OCI-LY7 (cell line): ENCODE measurements at regions not wholly inside any gene's neighbourhood (a gene's known extent, or its start where the extent isn't known, plus 50 kb on each side); places are given as distances from the start of the nearest gene placed in this dataset.

ENCODE experiments used
- BruUV-seq: library from RNA; stranded (reverse); fragments of 400-500 nt; replicated peaks from 2 replicates; lab custom pipeline; 2021; lab: Mats Ljungman, UMichigan
- CTCF ChIA-PET: fragments of 300-600 bp; sonication (Branson Sonifier 250); formaldehyde crosslinking; loops from one replicate; lab custom pipeline; 2022; ENCODE audit warnings: antibody characterized with exemption; ENCODE audit not compliant: unreplicated experiment; lab: Charles Lee
- POLR2A ChIA-PET: fragments of 300-600 bp; sonication (Branson Sonifier 250); formaldehyde crosslinking; loops from one replicate; lab custom pipeline; 2022; ENCODE audit warnings: antibody characterized with exemption; lab: Charles Lee
- DNase-seq: peaks from one replicate; pipeline ENCODE4 v3.0.0-alpha.2; 2015; ENCODE audit warnings: low spot score
- H2AFZ ChIP-seq: fragments of 200-600 bp; sonication (generic), shearing (Covaris generic); 2 replicates; pipeline ENCODE4 v1.6.1; 2014; ENCODE audit warnings: mild to moderate bottlenecking, antibody characterized with exemption, low read length, moderate library complexity
- H3K27ac ChIP-seq: fragments of 200-600 bp; sonication (generic); 2 replicates; pipeline ENCODE4 v1.5.1; 2014; ENCODE audit warnings: mixed run types, low read depth, mild to moderate bottlenecking, moderate library complexity, low read length, inconsistent platforms; ENCODE audit not compliant: poor library complexity, severe bottlenecking
- H3K36me3 ChIP-seq: fragments of 200-600 bp; sonication (generic); 2 replicates; pipeline ENCODE4 v1.6.1; 2014; ENCODE audit warnings: mild to moderate bottlenecking, antibody characterized with exemption, low read length, moderate library complexity, mixed read lengths; ENCODE audit not compliant: insufficient read depth
- H3K4me1 ChIP-seq: fragments of 200-600 bp; sonication (generic); 2 replicates; pipeline ENCODE4 v1.5.1; 2014; ENCODE audit warnings: mild to moderate bottlenecking, low read length; ENCODE audit not compliant: insufficient read depth, poor library complexity, severe bottlenecking
- H3K4me2 ChIP-seq: fragments of 200-600 bp; sonication (generic); 2 replicates; pipeline ENCODE4 v1.6.1; 2014; ENCODE audit warnings: mild to moderate bottlenecking, low read length
- H3K4me3 ChIP-seq: fragments of 200-600 bp; sonication (generic); 2 replicates; pipeline ENCODE4 v1.5.1; 2014; ENCODE audit warnings: mild to moderate bottlenecking, low read depth, low read length; ENCODE audit not compliant: poor library complexity, severe bottlenecking
- H3K79me2 ChIP-seq: fragments of 200-600 bp; sonication (generic); 2 replicates; pipeline ENCODE4 v1.6.1; 2016; ENCODE audit warnings: low read depth, mild to moderate bottlenecking, low read length, moderate library complexity, mixed read lengths; ENCODE audit not compliant: insufficient read depth
- H3K9me2 ChIP-seq: fragments of 200-600 bp; sonication (generic); 2 replicates; pipeline ENCODE4 v1.6.1; 2016; ENCODE audit warnings: mild to moderate bottlenecking, low read length, mixed read lengths; ENCODE audit not compliant: insufficient read depth
- H3K9me3 ChIP-seq: fragments of 200-600 bp; sonication (generic); 2 replicates; pipeline ENCODE4 v1.6.1; 2014; ENCODE audit warnings: mild to moderate bottlenecking, mixed run types, low read length, mixed read lengths
- H4K20me1 ChIP-seq: fragments of 200-600 bp; sonication (generic); 2 replicates; pipeline ENCODE4 v1.6.1; 2014; ENCODE audit warnings: mild to moderate bottlenecking, antibody characterized with exemption, low read length, moderate library complexity, mixed read lengths; ENCODE audit not compliant: insufficient read depth
- EZH2phosphoT487 ChIP-seq: fragments of 200-600 bp; sonication (generic); IDR thresholded peaks from 2 replicates; pipeline ENCODE4 v1.6.1; 2018; ENCODE audit warnings: low read depth, borderline replicate concordance, mild to moderate bottlenecking, mixed run types, antibody characterized with exemption, low read length, moderate library complexity, mixed read lengths
- intact Hi-C: fragments of 100-400 bp; cut with micrococcal nuclease; formaldehyde crosslinking; loops from one replicate; pipeline ENCODE4 v1.10.0; 2022; ENCODE audit not compliant: unreplicated experiment
- TF ChIP-seq, protein P1 (sequence below): fragments of 200-600 bp; sonication (generic); conservative IDR thresholded peaks from 2 replicates; pipeline ENCODE4 v1.5.1; 2014; ENCODE audit warnings: mild to moderate bottlenecking, antibody characterized with exemption, low read length, moderate library complexity, mixed read lengths

DNA sequence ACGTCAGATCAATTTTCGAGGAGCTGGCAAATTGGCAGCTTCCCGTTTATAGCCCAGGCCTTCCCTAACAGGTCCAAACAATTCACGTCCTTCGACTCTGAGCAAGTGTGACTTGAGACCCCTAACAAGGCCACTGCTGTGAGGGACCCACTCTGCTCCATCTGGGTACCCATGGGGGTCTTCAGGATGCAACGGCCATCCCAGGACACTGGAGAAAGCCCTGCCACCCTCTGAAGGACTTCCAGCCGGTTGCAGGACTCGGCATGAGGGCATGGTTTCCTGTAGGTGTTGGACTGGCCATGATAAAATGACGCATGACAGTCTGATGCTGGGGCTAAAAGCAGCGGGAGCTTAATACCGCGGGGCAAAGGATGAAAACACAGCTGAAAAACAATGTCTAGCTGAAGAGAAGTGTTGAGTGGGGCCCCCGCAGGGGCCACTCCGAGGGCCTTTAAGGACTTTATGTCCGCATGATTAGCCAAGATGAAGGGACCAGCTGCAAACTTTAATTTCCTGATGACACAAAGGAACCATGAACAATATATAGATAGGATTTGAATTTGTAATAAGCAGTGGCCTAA, 113.3 kb upstream of the ZNF521 start:
- Histone ChIP-seq H4K20me1 (no peaks in the 10 kb centered on the region), H3K4me2 (no peak overlapping the region), H3K79me2 (no peaks in the 10 kb centered on the region), H3K4me3 (no peak overlapping the region), H3K9me3 (no peaks in the 10 kb centered on the region), H2AFZ (no peak overlapping the region), H3K4me1 (no peaks in the 10 kb centered on the region), H3K9me2 (no peaks in the 10 kb centered on the region), H3K27ac (no peak overlapping the region), H3K36me3 (no peaks in the 10 kb centered on the region)
- ChIA-PET POLR2A (interaction anchor here (1.4 kb wide), 1 partner anchor 48 kb away, joined by 4 read pairs; no protein-coding TSS in a partner anchor), CTCF (no interaction called here)
- intact Hi-C loops: no loop called here
- BruUV-seq: no TSS peak
- DNase-seq: no peak
- TF ChIP-seq, protein P1, sequence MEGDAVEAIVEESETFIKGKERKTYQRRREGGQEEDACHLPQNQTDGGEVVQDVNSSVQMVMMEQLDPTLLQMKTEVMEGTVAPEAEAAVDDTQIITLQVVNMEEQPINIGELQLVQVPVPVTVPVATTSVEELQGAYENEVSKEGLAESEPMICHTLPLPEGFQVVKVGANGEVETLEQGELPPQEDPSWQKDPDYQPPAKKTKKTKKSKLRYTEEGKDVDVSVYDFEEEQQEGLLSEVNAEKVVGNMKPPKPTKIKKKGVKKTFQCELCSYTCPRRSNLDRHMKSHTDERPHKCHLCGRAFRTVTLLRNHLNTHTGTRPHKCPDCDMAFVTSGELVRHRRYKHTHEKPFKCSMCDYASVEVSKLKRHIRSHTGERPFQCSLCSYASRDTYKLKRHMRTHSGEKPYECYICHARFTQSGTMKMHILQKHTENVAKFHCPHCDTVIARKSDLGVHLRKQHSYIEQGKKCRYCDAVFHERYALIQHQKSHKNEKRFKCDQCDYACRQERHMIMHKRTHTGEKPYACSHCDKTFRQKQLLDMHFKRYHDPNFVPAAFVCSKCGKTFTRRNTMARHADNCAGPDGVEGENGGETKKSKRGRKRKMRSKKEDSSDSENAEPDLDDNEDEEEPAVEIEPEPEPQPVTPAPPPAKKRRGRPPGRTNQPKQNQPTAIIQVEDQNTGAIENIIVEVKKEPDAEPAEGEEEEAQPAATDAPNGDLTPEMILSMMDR: no peak
- TF ChIP-seq EZH2phosphoT487: no peak

GRCh38 chr18:25464227-25464626, 112.3 kb upstream of the ZNF521 start:
- TF ChIP-seq EZH2phosphoT487: no peak
- TF ChIP-seq, protein P1: no peak
- Histone ChIP-seq H3K36me3 (no peaks in the 10 kb centered on the region), H3K9me2 (no peaks in the 10 kb centered on the region), H4K20me1 (no peaks in the 10 kb centered on the region), H3K4me1 (no peaks in the 10 kb centered on the region), H3K9me3 (no peaks in the 10 kb centered on the region), H3K79me2 (no peaks in the 10 kb centered on the region), H3K4me3 (no peak overlapping the region), H2AFZ (no peak overlapping the region), H3K27ac (no peak overlapping the region), H3K4me2 (no peak overlapping the region)
- ChIA-PET POLR2A (no interaction called here), CTCF (no interaction called here)
- intact Hi-C loops: no loop called here
- no TSS peak for BruUV-seq
- DNase-seq: no peak

GRCh38 chr18:25463726-25464125, 111.8 kb upstream of the ZNF521 start:
- H3K79me2 ChIP-seq: no peaks in the 10 kb centered on the region
- no peak overlapping the region for H3K4me3 ChIP-seq
- H3K9me3 ChIP-seq: no peaks in the 10 kb centered on the region
- no peaks in the 10 kb centered on the region for H4K20me1 ChIP-seq
- TF ChIP-seq EZH2phosphoT487: no peak
- TF ChIP-seq, protein P1: no peak
- POLR2A ChIA-PET: no interaction called here
- no peak for DNase-seq
- no peaks in the 10 kb centered on the region for H3K9me2 ChIP-seq
- H3K4me2 ChIP-seq: no peak overlapping the region
- no peaks in the 10 kb centered on the region for H3K36me3 ChIP-seq
- H3K4me1 ChIP-seq: no peaks in the 10 kb centered on the region
- BruUV-seq: no TSS peak
- intact Hi-C loops: no loop called here
- no peak overlapping the region for H3K27ac ChIP-seq
- no peak overlapping the region for H2AFZ ChIP-seq
- CTCF ChIA-PET: no interaction called here
